Erythroblast (primary cell): ENCODE measurements at regions not wholly inside any gene's neighbourhood (a gene's known extent, or its start where the extent isn't known, plus 50 kb on each side); places are given as distances from the start of the nearest gene placed in this dataset.

ENCODE experiments used
- GATA1 ChIP-seq: IDR thresholded peaks from 2 replicates; pipeline ENCODE4 v1.6.1; 2011; ENCODE audit warnings: low read depth, mild to moderate bottlenecking, control low read depth, low read length, moderate library complexity
- POLR2A ChIP-seq: IDR thresholded peaks from 2 replicates; pipeline ENCODE4 v1.6.1; 2011; ENCODE audit warnings: mild to moderate bottlenecking, low read length

DNA sequence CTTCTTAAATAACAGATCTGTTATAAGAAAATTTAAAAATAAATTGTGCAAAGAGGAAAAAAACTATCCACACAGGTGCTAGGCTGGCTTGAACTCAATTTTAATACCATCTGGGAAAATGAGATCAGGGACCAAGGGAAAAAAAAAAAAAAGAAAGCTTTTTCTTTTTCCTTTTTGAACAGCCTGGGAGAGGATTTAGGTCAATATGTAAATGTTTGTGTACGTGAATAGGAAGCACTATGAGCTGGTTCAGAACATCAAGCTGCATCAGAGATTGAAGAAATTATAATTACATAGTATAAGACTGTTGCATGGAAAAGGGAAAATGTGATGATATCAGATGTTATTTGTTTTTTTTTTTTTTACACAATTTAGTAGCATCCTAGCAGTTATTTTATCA lies 548.0 kb downstream of the ARL4A start:
- TF ChIP-seq POLR2A (no peak), GATA1 (no peak)
